ENCODE measurements at regions not wholly inside any gene's neighbourhood (a gene's known extent, or its start where the extent isn't known, plus 50 kb on each side); places are given as distances from the start of the nearest gene placed in this dataset.

GRCh38 chr15:52866698-52867097 is 76.6 kb upstream of the ONECUT1 start:
- no peaks in the 10 kb centered on the region for H3K4me1 ChIP-seq (ENCODE audit: control insufficient read depth in 5 of 5, insufficient read depth in 5 of 5, low read length in 5 of 5)
- H3K4me3 ChIP-seq = no peak overlapping the region
- no peaks in the 10 kb centered on the region for H3K36me3 ChIP-seq (ENCODE audit: control insufficient read depth in 4 of 4, insufficient read depth in 4 of 4, low read length in 4 of 4)
- peaks cover 0 to 12% (median 0%) of the 10 kb centered on the region in 3 donors for H3K27me3 ChIP-seq (ENCODE audit: control insufficient read depth in 3 of 3, insufficient read depth in 3 of 3, low read length in 2 of 3)
- peaks cover 0 to 2% (median 0%) of the 10 kb centered on the region in 4 donors for H3K9me3 ChIP-seq (ENCODE audit: control insufficient read depth in 4 of 4, insufficient read depth in 3 of 4, low read length in 3 of 4)
- H3K9ac ChIP-seq (ENCODE audit: insufficient read depth in 1 of 2, low read length in 2 of 2) = no peak overlapping the region
- ATAC-seq (ENCODE audit: insufficient read depth, low FRiP score) (no peak), DNase-seq (no peak)
- no peak for TF ChIP-seq CTCF (IDR thresholded peaks at IDR 0.05; ENCODE audit: control extremely low read depth, extremely low read depth)
- no peak overlapping the region for H3K27ac ChIP-seq (ENCODE audit: low read depth in 1 of 2, low read length in 1 of 2)
- 75 to 88% methylated on average over 5 of the region's 5 CpGs for WGBS, 2 donors

- no peak for TF ChIP-seq CTCF (IDR thresholded peaks at IDR 0.05; ENCODE audit: control extremely low read depth, extremely low read depth)
- Histone ChIP-seq H3K9me3 (ENCODE audit: control insufficient read depth in 4 of 4, insufficient read depth in 3 of 4, low read length in 3 of 4) (peaks cover 0 to 7% (median 0%) of the 10 kb centered on the region in 4 donors), H3K36me3 (ENCODE audit: control insufficient read depth in 4 of 4, insufficient read depth in 4 of 4, low read length in 4 of 4) (no peaks in the 10 kb centered on the region), H3K9ac (ENCODE audit: insufficient read depth in 1 of 2, low read length in 2 of 2) (no peak overlapping the region), H3K27me3 (ENCODE audit: control insufficient read depth in 3 of 3, insufficient read depth in 3 of 3, low read length in 2 of 3) (peaks cover 0 to 24% (median 6%) of the 10 kb centered on the region in 3 donors), H3K4me1 (ENCODE audit: control insufficient read depth in 5 of 5, insufficient read depth in 5 of 5, low read length in 5 of 5) (peaks cover 0 to 7% (median 0%) of the 10 kb centered on the region in 5 donors), H3K4me3 (no peak overlapping the region), H3K27ac (ENCODE audit: low read depth in 1 of 2, low read length in 1 of 2) (no peak overlapping the region)
- peak; percentile 25 to 60 (median 52) for DNase-seq
- 62 to 72% methylated on average over 7 of the region's 7 CpGs for WGBS, 2 donors
- no peak for ATAC-seq (ENCODE audit: insufficient read depth, low FRiP score)
These were observed 72.5 kb upstream of the ONECUT1 start for GRCh38 chr15:52862677-52863076.

GRCh38 chr15:52858782-52859176 is 68.6 kb upstream of the ONECUT1 start:
- Histone ChIP-seq H3K9ac (ENCODE audit: insufficient read depth in 1 of 2, low read length in 2 of 2) (no peak overlapping the region), H3K27ac (ENCODE audit: low read depth in 1 of 2, low read length in 1 of 2) (no peak overlapping the region), H3K4me3 (no peak overlapping the region), H3K36me3 (ENCODE audit: control insufficient read depth in 4 of 4, insufficient read depth in 4 of 4, low read length in 4 of 4) (no peaks in the 10 kb centered on the region), H3K9me3 (ENCODE audit: control insufficient read depth in 4 of 4, insufficient read depth in 3 of 4, low read length in 3 of 4) (peaks cover 0 to 5% (median 0%) of the 10 kb centered on the region in 4 donors), H3K27me3 (ENCODE audit: control insufficient read depth in 3 of 3, insufficient read depth in 3 of 3, low read length in 2 of 3) (peaks cover 6 to 55% (median 6%) of the 10 kb centered on the region in 3 donors), H3K4me1 (ENCODE audit: control insufficient read depth in 5 of 5, insufficient read depth in 5 of 5, low read length in 5 of 5) (peaks cover 0 to 7% (median 0%) of the 10 kb centered on the region in 5 donors)
- no peak for DNase-seq
- no peak for ATAC-seq (ENCODE audit: insufficient read depth, low FRiP score)
- TF ChIP-seq CTCF (IDR thresholded peaks at IDR 0.05; ENCODE audit: control extremely low read depth, extremely low read depth) = no peak
- 76 to 85% methylated on average over 9 of the region's 9 CpGs for WGBS, 2 donors

Measured in lung (tissue), 11 donors.